ENCODE measurements at regions not wholly inside any gene's neighbourhood (a gene's known extent, or its start where the extent isn't known, plus 50 kb on each side); places are given as distances from the start of the nearest gene placed in this dataset.
"Not testable (repeated sequence)": the region's sequence is repeated elsewhere in the genome, so short reads cannot be mapped to it uniquely, and the experiment has no call there.

DNA sequence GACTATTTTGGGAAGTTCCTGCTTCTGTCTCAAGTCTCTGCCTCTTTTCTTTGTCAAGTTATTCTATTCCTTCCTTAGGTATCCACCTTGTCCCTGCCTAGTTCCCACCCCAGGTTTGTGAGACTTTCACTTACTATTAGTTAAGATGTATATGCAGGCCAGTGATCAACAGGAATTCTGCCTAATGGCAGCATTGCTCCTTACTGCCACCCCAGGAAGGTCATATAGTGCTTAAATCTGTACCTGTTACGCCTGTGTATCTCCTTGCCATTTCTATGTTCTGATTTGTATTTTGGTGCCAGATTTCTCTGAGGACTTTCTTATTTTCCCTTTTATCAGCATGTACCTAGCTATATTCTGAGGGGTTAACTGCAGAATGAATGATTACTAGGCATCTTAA is 746.0 kb upstream of the TMEFF2 start:
- H3K27me3 ChIP-seq, result no peaks in the 10 kb centered on the region

DNA sequence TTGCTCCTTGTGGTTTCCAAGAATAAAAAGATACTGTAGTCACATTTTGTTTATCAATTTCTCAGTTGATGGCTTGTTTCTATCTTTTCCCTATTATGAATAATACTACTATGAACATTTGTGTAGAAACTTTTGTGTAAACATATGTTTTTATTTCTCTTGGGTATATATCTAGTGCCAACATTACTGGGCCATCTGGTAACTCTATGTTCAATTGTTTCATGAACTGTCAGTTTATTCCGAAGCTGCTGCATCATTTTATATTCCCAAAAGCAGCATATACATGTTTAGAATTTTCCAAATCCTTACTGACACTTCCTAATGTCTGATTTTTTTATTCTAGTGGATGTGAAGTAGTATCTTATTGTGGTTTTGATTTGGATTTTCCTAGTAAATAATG is 737.6 kb upstream of the TMEFF2 start:
- no peak for TF ChIP-seq EP300 (IDR thresholded peaks at IDR 0.05)
- no peak for TF ChIP-seq POLR2A (IDR thresholded peaks at IDR 0.05)
- no peak for TF ChIP-seq POLR2AphosphoS5 (IDR thresholded peaks at IDR 0.05)
- TF ChIP-seq, protein P1, sequence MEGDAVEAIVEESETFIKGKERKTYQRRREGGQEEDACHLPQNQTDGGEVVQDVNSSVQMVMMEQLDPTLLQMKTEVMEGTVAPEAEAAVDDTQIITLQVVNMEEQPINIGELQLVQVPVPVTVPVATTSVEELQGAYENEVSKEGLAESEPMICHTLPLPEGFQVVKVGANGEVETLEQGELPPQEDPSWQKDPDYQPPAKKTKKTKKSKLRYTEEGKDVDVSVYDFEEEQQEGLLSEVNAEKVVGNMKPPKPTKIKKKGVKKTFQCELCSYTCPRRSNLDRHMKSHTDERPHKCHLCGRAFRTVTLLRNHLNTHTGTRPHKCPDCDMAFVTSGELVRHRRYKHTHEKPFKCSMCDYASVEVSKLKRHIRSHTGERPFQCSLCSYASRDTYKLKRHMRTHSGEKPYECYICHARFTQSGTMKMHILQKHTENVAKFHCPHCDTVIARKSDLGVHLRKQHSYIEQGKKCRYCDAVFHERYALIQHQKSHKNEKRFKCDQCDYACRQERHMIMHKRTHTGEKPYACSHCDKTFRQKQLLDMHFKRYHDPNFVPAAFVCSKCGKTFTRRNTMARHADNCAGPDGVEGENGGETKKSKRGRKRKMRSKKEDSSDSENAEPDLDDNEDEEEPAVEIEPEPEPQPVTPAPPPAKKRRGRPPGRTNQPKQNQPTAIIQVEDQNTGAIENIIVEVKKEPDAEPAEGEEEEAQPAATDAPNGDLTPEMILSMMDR (IDR thresholded peaks at IDR 0.05), result no peak
- Histone ChIP-seq H3K27ac (no peak overlapping the region), H3K36me3 (no peaks in the 10 kb centered on the region), H3K9me3 (peaks cover 2% of the 10 kb centered on the region), H3K4me3 (no peak overlapping the region), H3K27me3 (no peaks in the 10 kb centered on the region), H3K4me1 (no peaks in the 10 kb centered on the region)
- no peak for DNase-seq (ENCODE audit: low spot score in 2 of 2)
- whole genome bisulfite sequencing, result 25% methylated on average over 1 of the region's 1 CpG

More for the DNA sequence above, 746.0 kb upstream of the TMEFF2 start:
- 75% methylated on average over 1 of the region's 1 CpG for WGBS
- H3K4me1 ChIP-seq, result no peaks in the 10 kb centered on the region
- TF ChIP-seq EP300 (IDR thresholded peaks at IDR 0.05) (no peak), POLR2A (IDR thresholded peaks at IDR 0.05) (no peak), POLR2AphosphoS5 (IDR thresholded peaks at IDR 0.05) (no peak)
- TF ChIP-seq, protein P1 (IDR thresholded peaks at IDR 0.05), result no peak
- DNase-seq (ENCODE audit: low spot score in 2 of 2), result no peak
- H3K27ac ChIP-seq, result no peak overlapping the region
- no peaks in the 10 kb centered on the region for H3K36me3 ChIP-seq
- no peak overlapping the region for H3K4me3 ChIP-seq
- H3K9me3 ChIP-seq, result peaks cover 13% of the 10 kb centered on the region

DNA sequence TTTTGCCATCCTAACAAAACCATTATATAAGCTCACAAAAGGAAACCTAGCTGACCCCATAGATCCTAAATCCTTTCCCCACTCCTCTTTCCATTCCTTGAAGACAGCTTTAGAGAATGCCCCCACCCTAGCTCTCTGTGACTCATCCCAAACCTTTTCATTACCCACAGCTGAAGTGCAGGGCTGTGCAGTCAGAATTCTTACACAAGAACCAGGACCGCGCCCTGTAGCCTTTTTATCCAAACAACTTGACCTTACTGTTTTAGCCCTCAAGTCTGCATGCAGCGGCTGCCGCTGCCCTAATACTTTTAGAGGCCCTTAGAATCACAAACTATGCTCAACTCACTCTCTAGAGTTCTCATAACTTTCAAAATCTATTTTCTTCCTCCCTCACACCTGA is 726.9 kb upstream of the TMEFF2 start:
- WGBS, result 95% methylated on average over 4 of the region's 4 CpGs

DNA sequence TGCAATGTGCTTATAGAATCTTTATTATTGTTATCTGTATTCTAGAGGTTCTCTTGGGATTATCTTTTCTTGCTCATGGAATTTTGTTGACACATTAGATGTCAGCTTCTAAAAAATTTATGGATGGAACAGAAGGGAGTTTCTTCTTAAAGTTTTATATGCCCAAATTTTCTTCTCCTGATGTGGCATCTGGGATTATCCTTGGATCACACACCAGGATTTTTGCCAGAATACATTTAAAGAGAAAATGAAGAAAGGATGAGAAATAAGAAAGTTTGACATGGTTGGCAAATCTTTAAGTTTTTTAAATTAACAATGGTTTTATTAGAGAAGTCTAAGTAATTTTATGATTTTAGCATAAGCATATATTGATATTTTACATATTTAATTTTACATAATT is 706.7 kb upstream of the TMEFF2 start:
- Histone ChIP-seq H3K4me1 (no peaks in the 10 kb centered on the region), H3K27ac (no peak overlapping the region), H3K9me3 (no peaks in the 10 kb centered on the region), H3K27me3 (no peaks in the 10 kb centered on the region), H3K4me3 (no peak overlapping the region), H3K36me3 (no peaks in the 10 kb centered on the region)
- DNase-seq (ENCODE audit: low spot score in 2 of 2), result no peak
- no peak for TF ChIP-seq POLR2A (IDR thresholded peaks at IDR 0.05)
- no peak for TF ChIP-seq POLR2AphosphoS5 (IDR thresholded peaks at IDR 0.05)
- no peak for TF ChIP-seq EP300 (IDR thresholded peaks at IDR 0.05)
- TF ChIP-seq, protein P1 (IDR thresholded peaks at IDR 0.05), result no peak

More for the DNA sequence above, 726.9 kb upstream of the TMEFF2 start:
- not testable (repeated sequence) for H3K27ac ChIP-seq; H3K4me1 ChIP-seq; H3K27me3 ChIP-seq; H3K4me3 ChIP-seq; H3K9me3 ChIP-seq; H3K36me3 ChIP-seq; DNase-seq (ENCODE audit: low spot score in 2 of 2)

DNA sequence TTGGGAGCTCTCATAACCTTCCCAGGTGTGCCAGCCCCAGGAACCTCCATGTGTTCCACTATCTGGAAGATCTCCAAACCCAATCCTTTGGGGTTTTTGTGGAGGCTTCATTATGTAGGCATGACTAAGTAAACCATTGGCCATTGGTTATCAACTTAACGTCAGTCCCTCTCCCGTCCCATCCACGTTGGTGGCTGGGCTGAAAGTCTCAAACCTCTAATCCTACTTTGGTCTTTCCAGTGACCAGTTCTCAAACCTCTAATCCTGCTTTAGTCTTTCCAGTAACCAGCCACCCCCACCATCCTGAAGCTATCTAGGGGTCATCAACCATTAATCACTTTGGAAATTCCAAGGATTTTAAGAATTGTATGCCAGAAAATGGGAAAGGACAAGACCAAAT is 704.7 kb upstream of the TMEFF2 start:
- Histone ChIP-seq H3K27ac (no peak overlapping the region), H3K4me3 (no peak overlapping the region), H3K9me3 (no peaks in the 10 kb centered on the region), H3K36me3 (no peaks in the 10 kb centered on the region), H3K4me1 (no peaks in the 10 kb centered on the region), H3K27me3 (no peaks in the 10 kb centered on the region)
- DNase-seq (ENCODE audit: low spot score in 2 of 2), result no peak
- TF ChIP-seq, protein P1 (IDR thresholded peaks at IDR 0.05), result no peak
- TF ChIP-seq EP300 (IDR thresholded peaks at IDR 0.05), result no peak
- no peak for TF ChIP-seq POLR2A (IDR thresholded peaks at IDR 0.05)
- no peak for TF ChIP-seq POLR2AphosphoS5 (IDR thresholded peaks at IDR 0.05)
- 83% methylated on average over 3 of the region's 3 CpGs for WGBS

DNA sequence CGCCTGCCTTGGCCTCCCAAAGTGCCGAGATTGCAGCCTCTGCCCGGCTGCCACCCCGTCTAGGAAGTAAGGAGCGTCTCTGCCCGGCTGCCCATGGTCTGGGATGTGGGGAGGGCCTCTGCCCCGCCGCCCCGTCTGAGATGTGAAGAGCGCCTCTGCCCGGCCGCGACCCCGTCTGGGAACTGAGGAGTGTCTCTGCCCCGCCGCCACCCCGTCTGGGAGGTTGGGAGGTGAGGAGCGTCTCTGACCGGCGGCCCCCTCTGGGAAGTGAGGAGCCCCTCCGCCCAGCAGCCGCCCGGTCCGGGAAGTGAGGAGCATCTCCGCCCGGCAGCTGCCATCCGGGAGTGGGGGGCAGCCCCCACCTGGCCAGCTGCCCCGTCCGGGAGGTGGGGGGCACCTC is 699.2 kb upstream of the TMEFF2 start:
- not testable (repeated sequence) for H3K9me3 ChIP-seq; H3K27me3 ChIP-seq; H3K4me1 ChIP-seq; H3K36me3 ChIP-seq; H3K4me3 ChIP-seq; DNase-seq (ENCODE audit: low spot score in 2 of 2); H3K27ac ChIP-seq
- WGBS, result 96% methylated on average over 14 of the region's 29 CpGs

Data from suprapubic skin (tissue), 4 donors.